Mucosa of descending colon (tissue), 3 donors: ENCODE measurements at regions not wholly inside any gene's neighbourhood (a gene's known extent, or its start where the extent isn't known, plus 50 kb on each side); places are given as distances from the start of the nearest gene placed in this dataset.

Experiments used
- ATAC-seq: fragments of 200-7000 bp; cut with Tn5 transposase; one replicate; pipeline ENCODE4 v1.9.1; 2020; ENCODE audit warnings: mild to moderate bottlenecking, moderate library complexity
- DNase-seq, 3 donors: peaks; one replicate each; pipeline ENCODE4 v3.0.0-alpha.2; 2020
- H3K36me3 ChIP-seq: fragments of 200-600 bp; one replicate; pipeline ENCODE4 v1.8.0; 2021; ENCODE audit warnings: low read depth, mild to moderate bottlenecking
- H3K4me1 ChIP-seq: fragments of 200-600 bp; one replicate; pipeline ENCODE4 v1.8.0; 2021; ENCODE audit warnings: low read depth, mild to moderate bottlenecking
- H3K4me3 ChIP-seq: fragments of 200-600 bp; one replicate; pipeline ENCODE4 v1.8.0; 2021; ENCODE audit warnings: mild to moderate bottlenecking
- H3K9me3 ChIP-seq: fragments of 200-600 bp; one replicate; pipeline ENCODE4 v1.8.0; 2021; ENCODE audit warnings: mild to moderate bottlenecking
- intact Hi-C, 2 donors: fragments of 100-400 bp; cut with DNase I in 1 of 2; cut with micrococcal nuclease in 1 of 2; formaldehyde crosslinking; loops; one replicate each; pipeline versions ENCODE4 v1.11.0 to v1.11.1; 2022; cut with DNase I, micrococcal nuclease
- TF ChIP-seq, protein P1 (sequence below): fragments of 200-600 bp; IDR thresholded peaks from one replicate; pipeline ENCODE4 v1.8.0; 2022; ENCODE audit warnings: antibody characterized with exemption, mild to moderate bottlenecking
- donor health status: DM: no; HTN: no; CAD: no; lungs with moderate emphysema.
- donor health status: DM: no; HTN: no; CAD: no.
- donor health status: DM: no; HTN: yes; CAD: no.

GRCh38 chr2:194567661-194568017 lies 1089.4 kb upstream of the SLC39A10 start:
- Histone ChIP-seq H3K4me1 (no peaks in the 10 kb centered on the region), H3K4me3 (no peak overlapping the region), H3K36me3 (no peaks in the 10 kb centered on the region), H3K9me3 (no peaks in the 10 kb centered on the region)
- DNase-seq (no peak), ATAC-seq (no peak)
- TF ChIP-seq, protein P1, sequence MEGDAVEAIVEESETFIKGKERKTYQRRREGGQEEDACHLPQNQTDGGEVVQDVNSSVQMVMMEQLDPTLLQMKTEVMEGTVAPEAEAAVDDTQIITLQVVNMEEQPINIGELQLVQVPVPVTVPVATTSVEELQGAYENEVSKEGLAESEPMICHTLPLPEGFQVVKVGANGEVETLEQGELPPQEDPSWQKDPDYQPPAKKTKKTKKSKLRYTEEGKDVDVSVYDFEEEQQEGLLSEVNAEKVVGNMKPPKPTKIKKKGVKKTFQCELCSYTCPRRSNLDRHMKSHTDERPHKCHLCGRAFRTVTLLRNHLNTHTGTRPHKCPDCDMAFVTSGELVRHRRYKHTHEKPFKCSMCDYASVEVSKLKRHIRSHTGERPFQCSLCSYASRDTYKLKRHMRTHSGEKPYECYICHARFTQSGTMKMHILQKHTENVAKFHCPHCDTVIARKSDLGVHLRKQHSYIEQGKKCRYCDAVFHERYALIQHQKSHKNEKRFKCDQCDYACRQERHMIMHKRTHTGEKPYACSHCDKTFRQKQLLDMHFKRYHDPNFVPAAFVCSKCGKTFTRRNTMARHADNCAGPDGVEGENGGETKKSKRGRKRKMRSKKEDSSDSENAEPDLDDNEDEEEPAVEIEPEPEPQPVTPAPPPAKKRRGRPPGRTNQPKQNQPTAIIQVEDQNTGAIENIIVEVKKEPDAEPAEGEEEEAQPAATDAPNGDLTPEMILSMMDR = no peak
- intact Hi-C loops = no loop called here

GRCh38 chr2:194566907-194567660 lies 1089.9 kb upstream of the SLC39A10 start:
- ATAC-seq = no peak

GRCh38 chr2:194564422-194564821 lies 1092.6 kb upstream of the SLC39A10 start:
- intact Hi-C loops = no loop called here
- ATAC-seq = no peak
- TF ChIP-seq, protein P1 = no peak
- no peaks in the 10 kb centered on the region for H3K36me3 ChIP-seq
- H3K9me3 ChIP-seq = no peaks in the 10 kb centered on the region
- no peaks in the 10 kb centered on the region for H3K4me1 ChIP-seq
- H3K4me3 ChIP-seq = no peak overlapping the region
- DNase-seq = no peak

More at GRCh38 chr2:194566907-194567660, 1089.9 kb upstream of the SLC39A10 start:
- H3K4me1 ChIP-seq = no peaks in the 10 kb centered on the region
- no peaks in the 10 kb centered on the region for H3K36me3 ChIP-seq
- H3K9me3 ChIP-seq = no peaks in the 10 kb centered on the region
- intact Hi-C loops = no loop called here
- H3K4me3 ChIP-seq = no peak overlapping the region
- TF ChIP-seq, protein P1 = no peak
- no peak for DNase-seq

GRCh38 chr2:194562329-194562728 lies 1094.7 kb upstream of the SLC39A10 start:
- H3K36me3 ChIP-seq = no peaks in the 10 kb centered on the region
- H3K9me3 ChIP-seq = no peaks in the 10 kb centered on the region
- TF ChIP-seq, protein P1 = no peak
- H3K4me1 ChIP-seq = no peaks in the 10 kb centered on the region
- intact Hi-C loops = no loop called here
- no peak overlapping the region for H3K4me3 ChIP-seq
- no peak for ATAC-seq
- no peak for DNase-seq

DNA sequence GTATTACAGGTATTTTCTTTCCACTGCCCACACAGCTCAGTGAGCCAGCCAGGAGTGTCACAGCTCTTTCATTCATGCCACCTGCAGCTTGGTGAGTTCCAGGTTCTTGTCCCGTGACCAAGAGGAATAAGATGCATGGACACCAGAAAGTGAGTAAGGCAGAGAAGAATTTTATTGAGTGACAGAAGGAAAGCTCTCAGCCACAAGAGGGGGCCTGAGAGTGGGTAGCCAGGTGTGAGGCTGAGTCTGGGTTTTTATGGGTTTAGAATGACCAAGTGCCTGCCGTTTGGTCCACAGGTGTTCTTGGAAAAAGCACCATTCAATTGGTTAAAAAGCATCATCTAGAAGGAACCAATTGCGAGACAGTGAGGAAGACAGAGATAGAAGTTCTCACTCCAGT lies 1097.1 kb upstream of the SLC39A10 start:
- Histone ChIP-seq H3K4me3 (no peak overlapping the region), H3K4me1 (no peaks in the 10 kb centered on the region), H3K36me3 (no peaks in the 10 kb centered on the region), H3K9me3 (no peaks in the 10 kb centered on the region)
- ATAC-seq (no peak), DNase-seq (no peak)
- TF ChIP-seq, protein P1 = no peak
- intact Hi-C loops = no loop called here
